HG02981 (cell line): ENCODE measurements at regions not wholly inside any gene's neighbourhood (a gene's known extent, or its start where the extent isn't known, plus 50 kb on each side); places are given as distances from the start of the nearest gene placed in this dataset.

Experiments used
- ATAC-seq: cut with Tn5 transposase; IDR thresholded peaks from one replicate; pipeline ENCODE4 v1.9.1; 2021; ENCODE audit warnings: mild to moderate bottlenecking, moderate library complexity; ENCODE audit not compliant: unreplicated experiment

- ATAC-seq: no peak
Measured at GRCh38 chr4:31088600-31089230, 368.5 kb downstream of the PCDH7 start.

- no peak for ATAC-seq
Measured at GRCh38 chr4:31089815-31090214, 369.6 kb downstream of the PCDH7 start.

- no peak for ATAC-seq
Measured at GRCh38 chr4:31094474-31094873, 374.3 kb downstream of the PCDH7 start.

- no peak for ATAC-seq
Measured at GRCh38 chr4:31097999-31098398, 377.8 kb downstream of the PCDH7 start.

GRCh38 chr4:31100536-31100935 lies 380.4 kb downstream of the PCDH7 start:
- no peak for ATAC-seq

GRCh38 chr4:31104043-31104442 lies 383.9 kb downstream of the PCDH7 start:
- no peak for ATAC-seq

GRCh38 chr4:31104577-31104976 lies 384.4 kb downstream of the PCDH7 start:
- ATAC-seq: no peak

- no peak for ATAC-seq
Measured at GRCh38 chr4:31106419-31106818, 386.2 kb downstream of the PCDH7 start.

- ATAC-seq: no peak
Measured at GRCh38 chr4:31107362-31107761, 387.2 kb downstream of the PCDH7 start.

GRCh38 chr4:31108762-31109161 lies 388.6 kb downstream of the PCDH7 start:
- ATAC-seq: no peak

- ATAC-seq: no peak
Measured at GRCh38 chr4:31111790-31112189, 391.6 kb downstream of the PCDH7 start.

- no peak for ATAC-seq
Measured at GRCh38 chr4:31114816-31115215, 394.6 kb downstream of the PCDH7 start.

GRCh38 chr4:31124008-31124585 lies 403.9 kb downstream of the PCDH7 start:
- ATAC-seq: no peak

GRCh38 chr4:31125061-31125460 lies 404.9 kb downstream of the PCDH7 start:
- ATAC-seq: no peak

GRCh38 chr4:31125496-31125895 lies 405.3 kb downstream of the PCDH7 start:
- ATAC-seq: no peak

- no peak for ATAC-seq
Measured at GRCh38 chr4:31126881-31127398, 406.8 kb downstream of the PCDH7 start.

GRCh38 chr4:31130930-31131329 lies 410.8 kb downstream of the PCDH7 start:
- no peak for ATAC-seq

GRCh38 chr4:31134720-31135119 lies 414.6 kb downstream of the PCDH7 start:
- no peak for ATAC-seq

GRCh38 chr4:31139767-31140166 lies 419.6 kb downstream of the PCDH7 start:
- no peak for ATAC-seq

- ATAC-seq: no peak
Measured at GRCh38 chr4:31141095-31141831, 421.1 kb downstream of the PCDH7 start.

GRCh38 chr4:31141832-31142142 lies 421.6 kb downstream of the PCDH7 start:
- no peak for ATAC-seq

GRCh38 chr4:31146366-31146765 lies 426.2 kb downstream of the PCDH7 start:
- no peak for ATAC-seq
